Breast epithelium (tissue), 3 donors: ENCODE measurements at regions not wholly inside any gene's neighbourhood (a gene's known extent, or its start where the extent isn't known, plus 50 kb on each side); places are given as distances from the start of the nearest gene placed in this dataset.

Experiments
- POLR2A ChIP-seq: fragments of 450-650 bp; IDR thresholded peaks from one replicate; pipeline ENCODE4 v1.6.1; 2016; ENCODE audit warnings: antibody characterized with exemption, mild to moderate bottlenecking, moderate library complexity
- POLR2AphosphoS5 ChIP-seq, 3 donors: sonication (generic); formaldehyde crosslinking; IDR thresholded peaks; one replicate each; pipeline ENCODE4 v1.6.1; 2017; ENCODE audit warnings: antibody characterized with exemption in 3 of 3
- TF ChIP-seq, protein P1 (sequence below), 3 donors: fragments of 450-650 bp; IDR thresholded peaks; one replicate each; pipeline ENCODE4 v1.5.1; 2016 to 2017; ENCODE audit warnings: antibody characterized with exemption in 3 of 3, mild to moderate bottlenecking in 3 of 3, moderate library complexity in 3 of 3

DNA sequence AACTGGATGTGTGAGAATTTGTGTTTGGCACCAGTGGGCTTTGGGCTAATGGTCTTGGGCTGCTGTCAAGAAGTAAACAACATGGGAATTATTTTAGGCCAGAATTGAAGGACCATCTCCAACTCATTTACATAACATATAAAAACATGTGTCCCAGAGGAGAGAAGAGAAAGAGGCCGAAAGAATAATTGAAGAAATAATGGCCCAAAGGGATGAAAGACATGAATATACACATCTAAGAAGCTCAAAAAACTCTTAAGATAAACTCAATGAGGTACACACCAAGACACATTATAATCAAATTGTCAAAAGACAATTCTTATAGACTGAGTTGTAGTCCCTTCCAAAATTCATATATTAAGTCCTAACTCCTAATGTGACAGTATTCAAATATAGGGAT, 56.1 kb upstream of the SCAF11 start:
- TF ChIP-seq POLR2A: no peak
- TF ChIP-seq, protein P1, sequence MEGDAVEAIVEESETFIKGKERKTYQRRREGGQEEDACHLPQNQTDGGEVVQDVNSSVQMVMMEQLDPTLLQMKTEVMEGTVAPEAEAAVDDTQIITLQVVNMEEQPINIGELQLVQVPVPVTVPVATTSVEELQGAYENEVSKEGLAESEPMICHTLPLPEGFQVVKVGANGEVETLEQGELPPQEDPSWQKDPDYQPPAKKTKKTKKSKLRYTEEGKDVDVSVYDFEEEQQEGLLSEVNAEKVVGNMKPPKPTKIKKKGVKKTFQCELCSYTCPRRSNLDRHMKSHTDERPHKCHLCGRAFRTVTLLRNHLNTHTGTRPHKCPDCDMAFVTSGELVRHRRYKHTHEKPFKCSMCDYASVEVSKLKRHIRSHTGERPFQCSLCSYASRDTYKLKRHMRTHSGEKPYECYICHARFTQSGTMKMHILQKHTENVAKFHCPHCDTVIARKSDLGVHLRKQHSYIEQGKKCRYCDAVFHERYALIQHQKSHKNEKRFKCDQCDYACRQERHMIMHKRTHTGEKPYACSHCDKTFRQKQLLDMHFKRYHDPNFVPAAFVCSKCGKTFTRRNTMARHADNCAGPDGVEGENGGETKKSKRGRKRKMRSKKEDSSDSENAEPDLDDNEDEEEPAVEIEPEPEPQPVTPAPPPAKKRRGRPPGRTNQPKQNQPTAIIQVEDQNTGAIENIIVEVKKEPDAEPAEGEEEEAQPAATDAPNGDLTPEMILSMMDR (IDR thresholded peaks at IDR 0.05): no peak
- no peak for TF ChIP-seq POLR2AphosphoS5 (IDR thresholded peaks at IDR 0.05)
